ENCODE measurements at regions not wholly inside any gene's neighbourhood (a gene's known extent, or its start where the extent isn't known, plus 50 kb on each side); places are given as distances from the start of the nearest gene placed in this dataset.
"Not testable (repeated sequence)": the region's sequence is repeated elsewhere in the genome, so short reads cannot be mapped to it uniquely, and the experiment has no call there.

DNA sequence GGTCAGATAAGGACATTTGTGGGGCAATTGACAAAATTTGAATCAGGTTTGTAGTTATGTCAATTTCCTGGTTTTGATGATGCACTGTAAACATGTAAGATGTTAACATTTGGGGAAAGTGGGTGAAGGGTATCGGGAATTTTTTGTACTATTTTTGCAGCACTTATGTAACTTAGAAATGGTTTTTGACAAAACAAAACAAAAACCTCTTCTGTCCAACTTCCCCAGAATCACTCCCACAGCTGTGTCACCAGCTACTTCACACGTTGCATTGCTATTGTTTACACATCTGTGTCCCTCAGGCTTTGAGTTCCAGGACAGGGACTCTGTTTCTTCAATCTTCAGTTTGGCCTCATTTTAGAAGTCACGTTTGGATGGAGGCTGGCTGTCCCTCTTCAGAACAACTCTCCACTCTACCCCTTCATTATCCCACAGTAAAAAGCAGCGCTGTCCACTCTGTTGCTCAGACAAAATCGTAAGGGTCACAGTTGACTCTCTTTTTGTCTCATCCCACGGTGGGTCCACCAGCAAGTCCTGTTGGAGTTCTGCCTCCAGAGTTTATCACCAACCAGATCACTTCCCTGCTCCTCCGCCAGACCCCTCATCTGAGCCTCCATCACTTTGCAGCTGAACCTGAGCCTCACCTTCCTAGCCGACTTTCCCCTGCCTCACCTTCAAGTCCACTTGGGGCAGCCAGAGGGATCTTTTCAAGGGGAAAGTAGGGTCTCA lies 63.2 kb downstream of the NENF start:
- no peak for DNase-seq

GRCh38 chr1:212496682-212497081 lies 64.0 kb downstream of the NENF start:
- DNase-seq = no peak

- no peak for DNase-seq
These were observed 64.8 kb downstream of the NENF start for GRCh38 chr1:212497553-212497952.

DNA sequence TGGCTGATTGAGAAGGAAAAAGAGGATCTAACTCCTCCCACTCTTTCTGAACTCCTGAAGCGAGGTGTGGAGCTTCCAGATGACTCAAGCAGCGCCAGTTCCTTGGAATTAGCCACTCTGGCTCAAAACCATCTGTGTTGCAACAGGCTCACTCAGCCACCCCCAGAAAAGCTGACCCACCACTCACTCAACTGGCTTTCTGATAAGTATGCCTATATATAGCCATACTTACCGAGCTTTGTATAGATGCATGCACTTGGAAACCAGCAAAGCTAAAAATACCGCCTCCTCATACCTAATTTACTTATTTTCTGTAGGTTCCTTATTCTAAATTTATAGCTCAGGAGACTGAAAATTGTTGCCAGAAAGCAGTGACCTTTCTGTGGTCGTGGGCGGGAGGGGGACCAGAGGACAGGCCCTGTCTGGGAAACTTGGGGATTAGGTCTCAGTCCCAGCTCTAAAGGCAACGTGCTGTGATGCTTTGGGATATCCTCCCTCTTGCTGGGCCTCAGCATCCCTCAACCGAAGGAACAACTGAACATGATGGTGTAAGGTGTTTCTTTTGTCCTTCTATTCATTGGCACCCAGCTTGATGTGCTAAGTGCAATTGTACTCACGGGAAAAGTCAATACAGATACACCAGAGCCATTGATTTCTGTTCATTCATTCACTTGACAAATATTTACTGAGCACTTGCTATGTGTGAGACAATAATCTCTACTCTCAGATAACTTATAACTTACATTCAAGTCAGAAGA lies 65.7 kb downstream of the NENF start:
- DNase-seq = no peak

DNA sequence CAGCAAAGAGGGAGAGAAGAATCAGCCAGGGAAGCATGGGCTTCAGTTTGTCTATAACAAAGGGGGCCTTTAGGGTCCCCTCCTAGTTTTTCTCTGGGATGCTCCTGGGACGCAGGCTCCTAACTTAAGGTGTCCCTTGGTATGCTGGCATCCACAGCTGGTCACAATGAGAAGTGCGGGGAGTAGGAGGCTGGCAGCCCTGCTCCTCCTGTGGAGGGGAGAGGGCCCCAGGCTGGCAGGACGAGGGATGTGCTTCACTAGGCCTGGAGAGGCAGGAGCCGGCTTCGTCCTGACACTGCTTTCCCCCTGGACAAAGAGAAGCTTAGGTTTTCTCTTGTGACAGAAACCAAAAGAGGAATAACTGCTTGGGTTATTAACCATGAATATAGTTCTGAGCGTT lies 67.6 kb downstream of the NENF start:
- no peak for DNase-seq

DNA sequence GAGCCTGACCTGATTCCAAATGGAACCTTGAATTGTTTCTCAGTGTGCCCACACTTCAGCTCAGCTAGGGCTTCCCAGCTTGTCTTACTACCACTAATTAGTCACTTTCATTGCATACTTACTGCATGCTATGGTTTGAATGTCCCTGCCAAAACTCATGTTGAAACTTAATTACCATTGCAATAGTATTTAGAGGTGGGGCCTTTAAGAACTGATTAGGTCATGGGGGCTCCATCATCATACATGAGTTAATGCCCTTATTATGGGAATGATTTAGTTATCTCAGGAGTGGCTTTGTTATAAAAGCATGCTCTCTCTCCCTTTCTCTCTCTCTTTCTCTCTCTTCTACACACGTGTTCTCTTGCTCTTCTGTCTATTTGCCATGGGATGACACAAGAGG lies 68.3 kb downstream of the NENF start:
- DNase-seq = no peak

DNA sequence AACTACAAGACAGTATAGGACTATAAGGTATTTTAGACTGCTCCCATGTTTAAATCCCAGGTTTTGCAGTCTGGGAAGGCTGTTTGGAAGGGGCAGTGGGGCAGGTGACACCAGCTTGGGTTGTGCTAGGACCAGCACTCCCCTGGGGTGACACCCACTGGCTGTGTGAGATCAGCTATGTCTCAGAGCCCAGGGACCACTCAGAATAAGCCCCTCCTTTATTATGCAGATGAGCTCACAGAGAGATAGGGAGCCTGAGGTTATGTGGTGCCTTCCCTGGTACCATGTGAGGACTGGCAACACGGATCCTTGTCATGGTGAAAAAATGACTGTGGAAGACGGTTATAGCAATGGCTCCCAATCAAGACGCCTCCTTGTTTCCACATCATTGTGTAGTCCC lies 71.0 kb downstream of the NENF start:
- DNase-seq = no peak

GRCh38 chr1:212504171-212504803 lies 71.6 kb downstream of the NENF start:
- no peak for DNase-seq

DNA sequence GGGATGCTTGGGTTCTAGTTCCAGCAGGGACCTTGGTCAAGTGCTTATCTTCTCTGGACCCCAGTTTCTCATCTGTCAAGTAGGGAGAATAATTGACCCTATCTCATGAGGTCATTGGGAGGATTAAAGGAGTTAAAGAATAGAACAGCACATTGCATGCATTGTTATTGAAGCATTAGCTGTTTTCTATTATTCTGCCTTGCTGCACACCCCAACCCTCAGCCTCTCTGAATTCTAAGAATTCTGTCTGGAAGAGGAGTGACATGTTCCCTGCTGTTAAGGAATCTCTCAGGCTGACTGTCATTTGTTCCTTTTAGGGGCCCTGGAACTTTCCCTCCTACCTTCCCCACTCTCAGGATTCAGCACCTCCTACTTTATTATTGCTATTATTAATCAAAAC lies 73.9 kb downstream of the NENF start:
- DNase-seq = no peak

DNA sequence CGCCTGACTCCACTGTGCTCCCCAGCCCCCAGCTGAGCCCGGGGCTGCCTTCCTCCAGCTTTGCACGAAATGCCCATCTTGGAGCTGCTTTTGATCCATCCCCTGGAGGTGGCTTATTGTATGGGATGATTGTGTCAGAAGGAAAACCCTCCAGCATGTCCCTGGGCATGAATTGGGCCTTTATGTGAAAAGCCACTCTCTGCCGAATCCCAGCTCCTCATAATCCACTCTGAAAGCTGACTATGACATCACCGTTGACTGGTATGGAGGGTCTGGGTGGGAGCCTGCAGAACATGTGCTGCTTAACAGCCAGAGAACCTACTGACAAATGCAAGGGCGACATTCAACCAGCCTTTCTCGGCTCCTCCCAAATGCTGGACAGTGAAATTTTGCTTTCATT lies 74.6 kb downstream of the NENF start:
- DNase-seq = no peak

DNA sequence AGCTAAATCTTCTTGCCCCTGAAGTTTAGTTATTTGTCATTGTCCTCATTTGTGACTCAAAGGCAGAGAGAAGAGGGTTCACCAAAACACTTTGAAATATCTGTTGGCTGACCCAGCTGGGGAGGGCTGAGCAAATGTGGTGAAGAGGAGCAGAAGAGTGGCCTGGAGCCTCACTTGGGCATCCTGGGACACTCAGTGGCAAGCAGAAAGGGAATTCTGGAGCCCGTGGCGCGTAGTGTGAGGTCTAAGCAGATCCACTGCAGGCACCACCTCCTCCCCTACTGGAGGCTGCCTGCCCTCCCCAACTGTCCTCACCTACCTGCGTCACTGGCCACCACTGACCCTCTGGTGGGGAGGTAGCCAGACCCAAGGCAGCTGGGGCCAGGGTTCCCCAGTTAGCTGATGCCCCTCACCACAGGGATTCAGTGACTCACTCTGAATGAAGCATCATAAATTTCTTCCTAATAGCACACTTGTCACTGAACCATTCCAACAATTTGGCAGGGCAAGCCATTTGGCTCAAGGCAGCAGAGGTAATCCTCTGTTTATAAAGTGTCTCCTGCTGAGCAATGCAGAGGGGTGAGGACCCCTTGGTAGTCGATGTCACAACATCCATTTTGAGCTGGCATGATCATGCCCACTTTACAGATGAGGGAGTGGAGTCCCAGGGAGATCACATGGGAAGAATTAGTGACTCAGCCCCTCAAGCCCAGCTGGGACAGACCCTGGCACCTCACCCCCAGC lies 80.3 kb downstream of the NENF start:
- DNase-seq = no peak

GRCh38 chr1:212513586-212513985 lies 80.9 kb downstream of the NENF start:
- DNase-seq = no peak

GRCh38 chr1:212514056-212514614 lies 81.4 kb downstream of the NENF start:
- peak; percentile 32 for DNase-seq

DNA sequence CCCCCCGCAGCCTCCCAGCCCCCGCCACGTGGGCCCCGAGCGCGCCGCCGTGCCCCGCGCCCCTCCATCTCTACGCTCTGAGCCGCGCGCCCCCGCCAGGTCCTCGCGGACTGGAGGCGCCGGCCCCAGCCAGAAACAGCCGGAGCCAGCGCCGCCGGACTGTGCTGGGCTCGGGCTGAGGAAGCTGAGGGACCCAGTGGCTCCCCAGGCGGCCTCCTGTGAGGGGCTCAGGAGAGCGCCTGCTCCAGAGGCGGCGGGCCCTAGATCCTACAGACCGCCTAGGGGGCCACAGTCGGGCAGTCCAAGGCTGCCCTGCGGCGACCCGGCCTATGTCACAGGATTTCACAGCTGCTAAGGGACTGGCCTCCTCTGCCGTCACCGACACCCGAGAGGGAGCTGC lies 82.1 kb downstream of the NENF start:
- DNase-seq = no peak

- no peak for DNase-seq
These were observed 82.6 kb downstream of the NENF start for GRCh38 chr1:212515329-212515760.

GRCh38 chr1:212516012-212516411 lies 83.3 kb downstream of the NENF start:
- not testable (repeated sequence) for DNase-seq

- DNase-seq = no peak
These were observed 85.7 kb downstream of the NENF start for GRCh38 chr1:212518188-212519054.

DNA sequence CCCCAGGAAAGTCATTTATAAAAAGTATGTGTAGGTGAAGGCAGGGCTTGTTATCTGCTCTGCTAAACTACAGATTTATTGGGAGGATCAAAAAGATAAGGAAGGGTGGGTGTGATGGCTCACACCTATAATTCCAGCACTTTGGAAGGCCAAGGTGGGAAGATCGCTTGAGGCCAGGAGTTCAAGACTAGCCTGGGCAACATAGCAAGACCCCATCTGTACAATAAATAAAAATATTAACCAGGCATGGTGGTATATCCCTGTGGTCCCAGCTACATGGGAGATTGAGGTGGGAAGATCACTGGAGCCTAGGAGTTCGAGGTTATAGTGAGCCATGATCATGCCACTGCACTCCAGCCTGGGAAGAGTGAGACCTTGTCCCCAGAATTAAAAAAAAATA lies 86.4 kb downstream of the NENF start:
- no peak for DNase-seq

DNA sequence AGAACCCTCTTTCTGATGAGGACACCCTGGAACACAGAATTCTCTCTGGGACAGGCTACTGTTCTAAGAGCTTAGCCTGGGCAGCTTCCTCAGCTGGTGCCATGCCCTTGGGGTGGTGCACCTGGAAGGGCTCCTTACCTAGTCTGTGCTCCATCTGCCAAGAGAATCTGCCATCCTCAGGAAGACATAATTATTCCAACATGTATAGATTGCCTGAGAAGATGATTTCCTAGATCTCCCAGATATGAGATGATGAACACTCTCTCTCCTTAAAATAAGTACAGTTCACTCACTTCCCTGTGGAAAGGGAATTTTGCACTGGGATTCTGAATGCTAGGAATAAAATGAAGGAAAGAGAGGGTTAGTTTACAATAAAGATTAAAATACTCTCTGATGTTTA lies 87.6 kb downstream of the NENF start:
- DNase-seq = no peak

- DNase-seq = no peak
These were observed 87.8 kb upstream of the ATF3 start for GRCh38 chr1:212520746-212521145.

DNA sequence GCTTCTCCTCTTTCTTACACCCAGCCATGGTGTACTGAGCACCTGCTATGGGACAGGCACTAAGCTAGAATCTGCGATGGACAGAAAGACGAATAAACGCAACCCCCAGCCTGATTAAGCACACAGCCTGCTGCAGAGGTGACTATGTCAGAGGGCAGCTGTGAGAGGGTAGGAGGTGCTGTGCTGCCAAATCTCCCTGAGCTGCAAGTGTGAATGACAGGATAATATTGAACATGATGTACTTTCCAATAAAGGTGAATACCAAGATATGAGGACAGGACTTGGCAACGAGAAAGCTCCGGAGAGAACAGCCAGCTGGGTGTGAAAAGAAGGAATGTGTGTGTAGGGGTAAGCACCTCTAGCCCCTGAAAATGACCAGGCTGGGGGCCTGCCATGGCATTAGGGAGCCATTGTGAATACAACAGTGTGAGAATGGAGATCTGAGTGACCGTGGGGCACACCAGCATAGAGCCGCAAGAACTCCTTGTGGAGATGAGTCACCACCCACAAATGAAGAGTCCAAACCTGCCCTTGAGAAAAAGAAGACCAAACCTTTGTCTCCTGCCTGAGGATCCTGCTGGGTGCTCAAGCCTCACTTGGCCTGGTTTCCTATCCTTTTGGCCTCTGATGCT lies 83.0 kb upstream of the ATF3 start:
- DNase-seq = no peak

DNA sequence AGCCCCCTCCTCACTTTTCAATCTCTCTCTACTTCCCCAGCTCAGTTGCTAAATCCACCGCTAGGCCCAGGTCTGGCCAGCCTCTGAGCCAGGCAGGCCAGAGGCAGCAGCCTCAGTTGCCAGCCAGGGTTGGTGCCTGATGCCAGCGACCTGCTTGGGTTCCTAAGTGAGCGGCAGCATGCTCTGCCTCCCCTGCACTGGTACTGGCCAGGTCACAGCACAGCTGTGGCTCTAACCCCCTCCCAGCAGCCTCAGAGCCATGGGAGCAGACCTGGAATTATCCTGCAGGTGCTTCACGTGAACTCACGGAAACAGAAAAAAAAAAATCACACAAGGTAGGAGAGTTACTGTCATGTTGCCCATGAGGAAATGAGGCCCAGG lies 82.5 kb upstream of the ATF3 start:
- DNase-seq = no peak

Data from stimulated activated CD8-positive, alpha-beta memory T cell treated with anti-CD3 and anti-CD28 coated beads, Interleukin-4, amount 100 ng/mL, for 48 hours (primary cell).